ENCODE measurements at regions not wholly inside any gene's neighbourhood (a gene's known extent, or its start where the extent isn't known, plus 50 kb on each side); places are given as distances from the start of the nearest gene placed in this dataset.

- ATAC-seq (ENCODE audit: insufficient read depth, low read depth) = no peak
These were observed 423.7 kb downstream of the ZSWIM6 start for GRCh38 chr5:61755726-61756222.

DNA sequence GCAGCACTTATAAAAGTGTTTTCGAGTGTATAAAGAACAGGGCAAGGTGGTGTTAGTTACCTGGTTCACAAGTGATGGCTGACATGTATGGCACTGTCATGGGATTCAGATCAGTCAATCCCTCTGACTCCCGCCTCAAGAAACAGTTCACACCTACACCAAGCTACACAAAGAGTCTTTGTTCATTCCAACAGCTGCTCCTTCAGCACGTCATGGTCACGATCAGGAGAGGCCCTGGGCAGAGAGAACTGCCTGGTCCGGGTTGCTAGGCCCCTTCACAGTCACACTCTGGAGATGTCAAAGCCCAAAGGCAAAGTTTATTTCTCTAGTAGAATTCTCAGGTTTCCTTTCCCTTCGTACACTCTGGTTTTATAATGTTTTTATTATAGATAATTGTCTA, 426.7 kb downstream of the ZSWIM6 start:
- no peak overlapping the region for H3K4me2 ChIP-seq (ENCODE audit: insufficient read depth, low read length)
- H3K4me3 ChIP-seq (ENCODE audit: low read depth in 1 of 2, low read length in 2 of 2) = no peak overlapping the region
- no peaks in the 10 kb centered on the region for H3K9me3 ChIP-seq (ENCODE audit: insufficient read depth, low read length, severe bottlenecking)
- no peaks in the 10 kb centered on the region for H3K27me3 ChIP-seq (ENCODE audit: insufficient read depth, low read length, poor library complexity)
- no peak overlapping the region for H3K27ac ChIP-seq (ENCODE audit: low read length)
- no peaks in the 10 kb centered on the region for H3K4me1 ChIP-seq (ENCODE audit: insufficient read depth, low read length)
- ATAC-seq (ENCODE audit: insufficient read depth, low read depth) = no peak
- H4K20me1 ChIP-seq (ENCODE audit: insufficient read depth, low read length) = no peaks in the 10 kb centered on the region
- no peak overlapping the region for H3K9ac ChIP-seq (ENCODE audit: low read depth, low read length)
- no peak for DNase-seq
- H3K36me3 ChIP-seq (ENCODE audit: insufficient read depth, low read length) = no peaks in the 10 kb centered on the region
- no peak for TF ChIP-seq EZH2 (IDR thresholded peaks at IDR 0.05; ENCODE audit: borderline replicate concordance, low read depth, low read length, severe bottlenecking)
- TF ChIP-seq CTCF (IDR thresholded peaks at IDR 0.05; ENCODE audit: borderline replicate concordance, extremely low read depth, low read length, poor library complexity, severe bottlenecking) = no peak
- H2AFZ ChIP-seq (ENCODE audit: low read depth, low read length) = no peak overlapping the region
- no peaks in the 10 kb centered on the region for H3K79me2 ChIP-seq (ENCODE audit: insufficient read depth, low read length)

More at GRCh38 chr5:61755726-61756222, 423.7 kb downstream of the ZSWIM6 start:
- H3K27me3 ChIP-seq (ENCODE audit: insufficient read depth, low read length, poor library complexity) = no peaks in the 10 kb centered on the region
- H3K9ac ChIP-seq (ENCODE audit: low read depth, low read length) = no peak overlapping the region
- no peak for DNase-seq
- H4K20me1 ChIP-seq (ENCODE audit: insufficient read depth, low read length) = no peaks in the 10 kb centered on the region
- no peak overlapping the region for H2AFZ ChIP-seq (ENCODE audit: low read depth, low read length)
- no peak overlapping the region for H3K27ac ChIP-seq (ENCODE audit: low read length)
- H3K9me3 ChIP-seq (ENCODE audit: insufficient read depth, low read length, severe bottlenecking) = no peaks in the 10 kb centered on the region
- no peaks in the 10 kb centered on the region for H3K4me1 ChIP-seq (ENCODE audit: insufficient read depth, low read length)
- no peaks in the 10 kb centered on the region for H3K36me3 ChIP-seq (ENCODE audit: insufficient read depth, low read length)
- no peak overlapping the region for H3K4me2 ChIP-seq (ENCODE audit: insufficient read depth, low read length)
- H3K4me3 ChIP-seq (ENCODE audit: low read depth in 1 of 2, low read length in 2 of 2) = no peak overlapping the region
- no peaks in the 10 kb centered on the region for H3K79me2 ChIP-seq (ENCODE audit: insufficient read depth, low read length)
- TF ChIP-seq EZH2 (IDR thresholded peaks at IDR 0.05; ENCODE audit: borderline replicate concordance, low read depth, low read length, severe bottlenecking) (no peak), CTCF (IDR thresholded peaks at IDR 0.05; ENCODE audit: borderline replicate concordance, extremely low read depth, low read length, poor library complexity, severe bottlenecking) (no peak)

- DNase-seq (no peak), ATAC-seq (ENCODE audit: insufficient read depth, low read depth) (no peak)
- no peak overlapping the region for H3K4me2 ChIP-seq (ENCODE audit: insufficient read depth, low read length)
- no peak overlapping the region for H3K9ac ChIP-seq (ENCODE audit: low read depth, low read length)
- H3K27me3 ChIP-seq (ENCODE audit: insufficient read depth, low read length, poor library complexity) = no peaks in the 10 kb centered on the region
- H3K79me2 ChIP-seq (ENCODE audit: insufficient read depth, low read length) = no peaks in the 10 kb centered on the region
- H3K4me1 ChIP-seq (ENCODE audit: insufficient read depth, low read length) = no peaks in the 10 kb centered on the region
- no peak for TF ChIP-seq EZH2 (IDR thresholded peaks at IDR 0.05; ENCODE audit: borderline replicate concordance, low read depth, low read length, severe bottlenecking)
- no peak overlapping the region for H2AFZ ChIP-seq (ENCODE audit: low read depth, low read length)
- no peak overlapping the region for H3K27ac ChIP-seq (ENCODE audit: low read length)
- no peaks in the 10 kb centered on the region for H3K36me3 ChIP-seq (ENCODE audit: insufficient read depth, low read length)
- H3K9me3 ChIP-seq (ENCODE audit: insufficient read depth, low read length, severe bottlenecking) = no peaks in the 10 kb centered on the region
- H3K4me3 ChIP-seq (ENCODE audit: low read depth in 1 of 2, low read length in 2 of 2) = no peak overlapping the region
- no peaks in the 10 kb centered on the region for H4K20me1 ChIP-seq (ENCODE audit: insufficient read depth, low read length)
These were observed 433.4 kb downstream of the ZSWIM6 start for GRCh38 chr5:61765471-61765870.

DNA sequence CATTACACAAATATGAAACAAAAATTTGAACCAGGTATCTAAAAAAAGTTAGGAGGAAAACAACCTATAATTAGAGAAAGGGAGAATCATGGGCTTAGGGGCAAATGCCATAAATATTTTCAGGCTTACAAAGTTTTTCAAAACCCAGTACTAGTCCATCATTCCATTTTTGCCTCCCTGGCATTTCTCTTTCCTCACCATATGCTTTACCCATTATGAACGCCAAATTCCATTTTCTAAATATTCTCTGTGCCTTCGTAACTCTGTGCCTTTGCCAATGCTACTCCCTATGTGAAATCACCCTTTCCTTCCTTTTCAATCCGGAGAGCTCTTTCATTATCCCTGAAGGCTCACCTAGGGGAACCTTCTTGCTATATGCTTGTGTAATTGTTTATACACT, 434.1 kb downstream of the ZSWIM6 start:
- no peak for TF ChIP-seq EZH2 (IDR thresholded peaks at IDR 0.05; ENCODE audit: borderline replicate concordance, low read depth, low read length, severe bottlenecking)
- TF ChIP-seq CTCF (IDR thresholded peaks at IDR 0.05; ENCODE audit: borderline replicate concordance, extremely low read depth, low read length, poor library complexity, severe bottlenecking) = no peak
- Histone ChIP-seq H3K36me3 (ENCODE audit: insufficient read depth, low read length) (no peaks in the 10 kb centered on the region), H3K4me3 (ENCODE audit: low read depth in 1 of 2, low read length in 2 of 2) (no peak overlapping the region), H4K20me1 (ENCODE audit: insufficient read depth, low read length) (no peaks in the 10 kb centered on the region), H2AFZ (ENCODE audit: low read depth, low read length) (no peak overlapping the region), H3K79me2 (ENCODE audit: insufficient read depth, low read length) (no peaks in the 10 kb centered on the region), H3K9ac (ENCODE audit: low read depth, low read length) (no peak overlapping the region), H3K27ac (ENCODE audit: low read length) (no peak overlapping the region), H3K4me2 (ENCODE audit: insufficient read depth, low read length) (no peak overlapping the region), H3K27me3 (ENCODE audit: insufficient read depth, low read length, poor library complexity) (no peaks in the 10 kb centered on the region), H3K9me3 (ENCODE audit: insufficient read depth, low read length, severe bottlenecking) (no peaks in the 10 kb centered on the region), H3K4me1 (ENCODE audit: insufficient read depth, low read length) (no peaks in the 10 kb centered on the region)
- no peak for ATAC-seq (ENCODE audit: insufficient read depth, low read depth)
- no peak for DNase-seq
